ENCODE measurements at regions not wholly inside any gene's neighbourhood (a gene's known extent, or its start where the extent isn't known, plus 50 kb on each side); places are given as distances from the start of the nearest gene placed in this dataset.

- TF ChIP-seq L3MBTL2 (conservative IDR thresholded peaks at IDR 0.05) (no peak), ELF4 (IDR thresholded peaks at IDR 0.05) (no peak), PKNOX1 (IDR thresholded peaks at IDR 0.05) (no peak), BHLHE40 (IDR thresholded peaks at IDR 0.05; ENCODE audit: borderline replicate concordance) (no peak), NFRKB (IDR thresholded peaks at IDR 0.05) (no peak), SUZ12 (IDR thresholded peaks at IDR 0.05) (no peak), SP1 (IDR thresholded peaks at IDR 0.05) (no peak), ZNF384 (IDR thresholded peaks at IDR 0.05) (no peak), FOXA1 (IDR thresholded peaks at IDR 0.05) (no peak)
Measured at GRCh38 chr18:39571511-39571910, 2005.9 kb upstream of the CELF4 start.

Measured in HEK293T (cell line).